ENCODE measurements at regions not wholly inside any gene's neighbourhood (a gene's known extent, or its start where the extent isn't known, plus 50 kb on each side); places are given as distances from the start of the nearest gene placed in this dataset.

- TF ChIP-seq CTCF (IDR thresholded peaks at IDR 0.05), result no peak
- DNase-seq (no peak), ATAC-seq (no peak)
- H3K27ac ChIP-seq, result no peak overlapping the region
- H3K4me1 ChIP-seq, result no peaks in the 10 kb centered on the region
- H3K4me3 ChIP-seq, result no peak overlapping the region
- peaks cover 0 to 44% (median 28%) of the 10 kb centered on the region in 7 donors for H3K27me3 ChIP-seq
- intact Hi-C loops (cut with DNase I), result no loop called here
- 72 to 74% methylated on average over 9 of the region's 9 CpGs for WGBS, 2 donors
- no peaks in the 10 kb centered on the region for H3K9me3 ChIP-seq
- no peaks in the 10 kb centered on the region for H3K36me3 ChIP-seq
Observed at GRCh38 chr1:30371179-30371788, 352.1 kb downstream of the MATN1 start.

GRCh38 chr1:30368651-30369240 lies 354.6 kb downstream of the MATN1 start:
- 65 to 67% methylated on average over 6 of the region's 6 CpGs for WGBS, 2 donors
- ATAC-seq, result no peak
- H3K4me3 ChIP-seq, result no peak overlapping the region
- H3K27me3 ChIP-seq, result peaks cover 0 to 49% (median 22%) of the 10 kb centered on the region in 7 donors
- no peak overlapping the region for H3K27ac ChIP-seq
- no peaks in the 10 kb centered on the region for H3K9me3 ChIP-seq
- no peaks in the 10 kb centered on the region for H3K4me1 ChIP-seq
- no peak for TF ChIP-seq CTCF (IDR thresholded peaks at IDR 0.05)
- intact Hi-C loops (cut with DNase I), result loop anchor here in 1 of 10 donors (5.0 kb wide), 1 partner anchor 366 kb away; no protein-coding TSS in a partner anchor
- no peak for DNase-seq
- H3K36me3 ChIP-seq, result no peaks in the 10 kb centered on the region

GRCh38 chr1:30366911-30367310 lies 356.5 kb downstream of the MATN1 start:
- WGBS, 2 donors, result 63 to 67% methylated on average over 5 of the region's 5 CpGs
- no peak for TF ChIP-seq CTCF (IDR thresholded peaks at IDR 0.05)
- ATAC-seq (no peak), DNase-seq (no peak)
- intact Hi-C loops (cut with DNase I), result loop anchor here in 1 of 10 donors (5.0 kb wide), 1 partner anchor 365 kb away; no protein-coding TSS in a partner anchor
- H3K27ac ChIP-seq, result no peak overlapping the region
- no peak overlapping the region for H3K4me3 ChIP-seq
- peaks cover 0 to 48% (median 34%) of the 10 kb centered on the region in 7 donors for H3K27me3 ChIP-seq
- no peaks in the 10 kb centered on the region for H3K9me3 ChIP-seq
- H3K4me1 ChIP-seq, result no peaks in the 10 kb centered on the region
- no peaks in the 10 kb centered on the region for H3K36me3 ChIP-seq

- no peak overlapping the region for H3K4me3 ChIP-seq
- H3K9me3 ChIP-seq, result no peaks in the 10 kb centered on the region
- WGBS, 2 donors, result 84 to 87% methylated on average over 4 of the region's 4 CpGs
- H3K4me1 ChIP-seq, result no peaks in the 10 kb centered on the region
- no peak for TF ChIP-seq CTCF (IDR thresholded peaks at IDR 0.05)
- intact Hi-C loops (cut with DNase I), result loop anchor here in 1 of 10 donors (5.0 kb wide), 1 partner anchor 364 kb away; no protein-coding TSS in a partner anchor
- ATAC-seq, result no peak
- H3K36me3 ChIP-seq, result no peaks in the 10 kb centered on the region
- no peak for DNase-seq
- H3K27ac ChIP-seq, result no peak overlapping the region
- H3K27me3 ChIP-seq, result peaks cover 0 to 41% (median 31%) of the 10 kb centered on the region in 7 donors
Observed at GRCh38 chr1:30366199-30366598, 357.2 kb downstream of the MATN1 start.

Measured in heart right ventricle (tissue), 16 donors.